Activated naive CD4-positive, alpha-beta T cell treated with anti-CD3 and anti-CD28 coated beads, Interleukin-2, amount 10 ng/mL, durations not matched to agents 7 days and 5 days (primary cell): ENCODE measurements at regions not wholly inside any gene's neighbourhood (a gene's known extent, or its start where the extent isn't known, plus 50 kb on each side); places are given as distances from the start of the nearest gene placed in this dataset.

Experiments
- CTCF ChIA-PET: fragments of 350-600 bp; sonication (Branson Sonifier 250); formaldehyde crosslinking; loops from one replicate; lab custom pipeline; 2021; ENCODE audit warnings: antibody characterized with exemption; lab: Charles Lee
- DNase-seq: peaks from one replicate; pipeline ENCODE4 v3.0.0-alpha.2; 2020
- H3K27ac Mint-ChIP-seq: one replicate; pipeline ENCODE4 v1.8.0; 2021; ENCODE audit warnings: mild to moderate bottlenecking, moderate library complexity, mixed read lengths
- H3K27me3 Mint-ChIP-seq: one replicate; pipeline ENCODE4 v1.8.0; 2021; ENCODE audit warnings: mild to moderate bottlenecking, mixed read lengths
- H3K36me3 Mint-ChIP-seq: one replicate; pipeline ENCODE4 v1.8.0; 2021; ENCODE audit warnings: mixed read lengths
- H3K4me1 Mint-ChIP-seq: one replicate; pipeline ENCODE4 v1.8.0; 2021; ENCODE audit warnings: mixed read lengths
- H3K4me3 Mint-ChIP-seq: one replicate; pipeline ENCODE4 v1.8.0; 2021; ENCODE audit warnings: mild to moderate bottlenecking, moderate library complexity, mixed read lengths
- H3K9me3 Mint-ChIP-seq: one replicate; pipeline ENCODE4 v1.8.0; 2021; ENCODE audit warnings: mixed read lengths

- Mint-ChIP-seq H3K9me3 (peaks cover 3% of the 10 kb centered on the region), H3K36me3 (no peaks in the 10 kb centered on the region), H3K4me1 (no peaks in the 10 kb centered on the region), H3K27ac (no peak overlapping the region), H3K27me3 (no peaks in the 10 kb centered on the region), H3K4me3 (no peak overlapping the region)
- DNase-seq = no peak
- CTCF ChIA-PET = no interaction called here
Measured at GRCh38 chr1:187433598-187433997, 604.8 kb downstream of the PLA2G4A start.

GRCh38 chr1:187442603-187443002 is 613.9 kb downstream of the PLA2G4A start:
- CTCF ChIA-PET = no interaction called here
- no peak overlapping the region for H3K27ac Mint-ChIP-seq
- H3K4me3 Mint-ChIP-seq = no peak overlapping the region
- DNase-seq = no peak
- H3K27me3 Mint-ChIP-seq = no peaks in the 10 kb centered on the region
- H3K9me3 Mint-ChIP-seq = peaks cover 3% of the 10 kb centered on the region
- H3K4me1 Mint-ChIP-seq = no peaks in the 10 kb centered on the region
- no peaks in the 10 kb centered on the region for H3K36me3 Mint-ChIP-seq

- CTCF ChIA-PET = no interaction called here
- no peak overlapping the region for H3K27ac Mint-ChIP-seq
Measured at GRCh38 chr1:187443939-187444338, 615.2 kb downstream of the PLA2G4A start.

GRCh38 chr1:187445066-187445465 is 616.3 kb downstream of the PLA2G4A start:
- H3K4me1 Mint-ChIP-seq = no peaks in the 10 kb centered on the region
- CTCF ChIA-PET = no interaction called here
- no peak overlapping the region for H3K27ac Mint-ChIP-seq
- peaks cover 3% of the 10 kb centered on the region for H3K9me3 Mint-ChIP-seq
- no peaks in the 10 kb centered on the region for H3K27me3 Mint-ChIP-seq
- DNase-seq = no peak
- H3K4me3 Mint-ChIP-seq = no peak overlapping the region
- H3K36me3 Mint-ChIP-seq = no peaks in the 10 kb centered on the region

More at GRCh38 chr1:187443939-187444338, 615.2 kb downstream of the PLA2G4A start:
- Mint-ChIP-seq H3K4me3 (no peak overlapping the region), H3K36me3 (no peaks in the 10 kb centered on the region), H3K27me3 (no peaks in the 10 kb centered on the region), H3K4me1 (no peaks in the 10 kb centered on the region), H3K9me3 (peaks cover 3% of the 10 kb centered on the region)
- DNase-seq = no peak

DNA sequence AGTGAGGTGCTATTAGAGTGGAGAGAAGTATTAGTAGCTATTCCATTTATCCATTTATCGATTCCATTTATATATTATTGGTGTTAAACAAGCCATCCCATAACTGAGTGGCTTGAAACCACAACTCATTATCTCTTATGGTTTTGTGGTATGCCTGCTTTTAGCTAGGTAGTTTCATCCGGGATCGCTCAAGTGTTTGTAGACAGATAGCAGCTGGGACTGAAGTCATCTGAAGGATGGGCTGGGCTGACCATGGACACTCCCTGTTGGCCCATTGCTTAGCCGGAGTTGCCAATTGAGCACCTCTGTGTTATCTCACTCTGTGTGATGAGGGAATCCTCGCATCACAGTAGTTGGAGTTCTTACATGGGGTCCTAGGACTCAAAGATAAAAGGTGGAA is 622.5 kb downstream of the PLA2G4A start:
- no peaks in the 10 kb centered on the region for H3K9me3 Mint-ChIP-seq
- H3K36me3 Mint-ChIP-seq = no peaks in the 10 kb centered on the region
- no peak for DNase-seq
- H3K4me3 Mint-ChIP-seq = no peak overlapping the region
- H3K27ac Mint-ChIP-seq = no peak overlapping the region
- H3K27me3 Mint-ChIP-seq = no peaks in the 10 kb centered on the region
- H3K4me1 Mint-ChIP-seq = no peaks in the 10 kb centered on the region
- CTCF ChIA-PET = no interaction called here

DNA sequence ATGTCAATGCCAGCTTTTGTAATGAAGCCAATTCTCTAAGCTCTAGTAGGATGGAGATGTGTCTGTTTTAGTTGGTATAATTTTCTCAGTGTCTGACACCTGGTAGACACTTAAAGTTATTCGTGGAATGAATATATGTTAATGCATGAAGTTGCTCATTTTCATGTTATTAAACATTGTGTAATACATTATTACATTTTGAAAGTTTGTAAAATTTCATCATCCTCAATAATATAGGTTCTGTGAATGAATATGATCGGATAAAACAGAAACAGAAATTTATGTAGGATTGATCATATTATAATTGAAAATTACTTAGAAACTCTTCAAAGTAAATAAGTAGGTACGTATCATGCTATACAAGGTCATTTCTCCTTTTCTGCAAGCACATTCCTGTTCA is 625.3 kb downstream of the PLA2G4A start:
- H3K4me3 Mint-ChIP-seq = no peak overlapping the region
- H3K27me3 Mint-ChIP-seq = no peaks in the 10 kb centered on the region
- no peaks in the 10 kb centered on the region for H3K4me1 Mint-ChIP-seq
- no peaks in the 10 kb centered on the region for H3K36me3 Mint-ChIP-seq
- CTCF ChIA-PET = no interaction called here
- H3K27ac Mint-ChIP-seq = no peak overlapping the region
- no peak for DNase-seq
- no peaks in the 10 kb centered on the region for H3K9me3 Mint-ChIP-seq

DNA sequence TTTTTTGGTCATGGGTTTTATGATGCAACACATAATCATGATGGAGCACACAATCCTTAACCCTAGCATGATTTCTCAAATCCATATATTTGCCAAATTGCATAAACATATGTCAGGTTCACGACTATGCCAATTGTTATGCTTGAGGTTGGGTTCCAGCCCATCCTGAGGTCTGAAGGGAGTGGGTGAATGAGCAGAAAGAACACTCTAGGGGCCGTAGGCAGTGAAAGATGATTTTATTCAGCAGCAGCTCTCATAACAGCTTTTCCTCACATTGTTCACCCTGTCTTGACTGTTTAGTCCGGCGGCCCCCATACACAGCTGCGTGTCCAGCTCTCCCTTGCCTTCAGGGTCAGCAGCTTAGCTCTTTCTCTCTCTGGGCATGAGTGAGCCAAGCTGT is 627.7 kb downstream of the PLA2G4A start:
- no peaks in the 10 kb centered on the region for H3K9me3 Mint-ChIP-seq
- no peak overlapping the region for H3K27ac Mint-ChIP-seq
- DNase-seq = no peak
- no peaks in the 10 kb centered on the region for H3K4me1 Mint-ChIP-seq
- no peaks in the 10 kb centered on the region for H3K27me3 Mint-ChIP-seq
- CTCF ChIA-PET = no interaction called here
- no peaks in the 10 kb centered on the region for H3K36me3 Mint-ChIP-seq
- no peak overlapping the region for H3K4me3 Mint-ChIP-seq

GRCh38 chr1:187460093-187460492 is 631.3 kb downstream of the PLA2G4A start:
- H3K9me3 Mint-ChIP-seq = peaks cover 18% of the 10 kb centered on the region
- no peaks in the 10 kb centered on the region for H3K36me3 Mint-ChIP-seq
- CTCF ChIA-PET = no interaction called here
- no peak overlapping the region for H3K27ac Mint-ChIP-seq
- H3K4me3 Mint-ChIP-seq = no peak overlapping the region
- DNase-seq = no peak
- no peaks in the 10 kb centered on the region for H3K27me3 Mint-ChIP-seq
- no peaks in the 10 kb centered on the region for H3K4me1 Mint-ChIP-seq

- Mint-ChIP-seq H3K27me3 (no peaks in the 10 kb centered on the region), H3K4me1 (no peaks in the 10 kb centered on the region), H3K9me3 (peaks cover 24% of the 10 kb centered on the region), H3K4me3 (no peak overlapping the region), H3K27ac (no peak overlapping the region), H3K36me3 (no peaks in the 10 kb centered on the region)
- CTCF ChIA-PET = no interaction called here
- DNase-seq = no peak
Measured at GRCh38 chr1:187464320-187464719, 635.6 kb downstream of the PLA2G4A start.

- H3K27ac Mint-ChIP-seq = no peak overlapping the region
- DNase-seq = no peak
- H3K36me3 Mint-ChIP-seq = no peaks in the 10 kb centered on the region
- H3K27me3 Mint-ChIP-seq = no peaks in the 10 kb centered on the region
- CTCF ChIA-PET = no interaction called here
- H3K4me1 Mint-ChIP-seq = no peaks in the 10 kb centered on the region
- no peak overlapping the region for H3K4me3 Mint-ChIP-seq
- H3K9me3 Mint-ChIP-seq = peaks cover 24% of the 10 kb centered on the region
Measured at GRCh38 chr1:187465441-187465840, 636.7 kb downstream of the PLA2G4A start.

- Mint-ChIP-seq H3K4me1 (no peaks in the 10 kb centered on the region), H3K4me3 (no peak overlapping the region), H3K36me3 (no peaks in the 10 kb centered on the region), H3K9me3 (peaks cover 11% of the 10 kb centered on the region), H3K27ac (no peak overlapping the region), H3K27me3 (no peaks in the 10 kb centered on the region)
- no peak for DNase-seq
- CTCF ChIA-PET = interaction anchor here (0.6 kb wide), 1 partner anchor 811 kb away, joined by 3 read pairs; no protein-coding TSS in a partner anchor
Measured at GRCh38 chr1:187469836-187470235, 641.1 kb downstream of the PLA2G4A start.

GRCh38 chr1:187471555-187471954 is 642.8 kb downstream of the PLA2G4A start:
- Mint-ChIP-seq H3K4me1 (no peaks in the 10 kb centered on the region), H3K36me3 (no peaks in the 10 kb centered on the region), H3K4me3 (no peak overlapping the region), H3K9me3 (peaks cover 4% of the 10 kb centered on the region), H3K27me3 (no peaks in the 10 kb centered on the region), H3K27ac (no peak overlapping the region)
- CTCF ChIA-PET = no interaction called here
- no peak for DNase-seq

DNA sequence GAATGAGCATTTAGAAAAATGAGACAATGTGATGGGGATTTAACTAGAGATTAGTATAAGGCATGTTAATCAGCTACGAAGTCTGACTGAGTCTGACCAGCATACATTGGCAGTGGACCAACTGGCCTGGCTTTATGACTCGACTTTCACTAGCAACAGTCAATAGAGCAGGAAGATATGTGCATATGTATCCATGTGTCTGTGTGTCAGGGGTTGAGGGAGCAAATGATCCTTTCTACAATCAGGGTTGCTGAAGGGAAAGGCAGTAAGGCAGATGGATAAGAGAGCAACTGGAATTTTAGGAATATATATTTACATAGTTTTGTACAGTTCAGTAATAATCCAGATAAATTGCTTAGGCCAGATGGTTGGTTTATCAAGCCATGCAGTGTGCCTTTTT is 645.6 kb downstream of the PLA2G4A start:
- CTCF ChIA-PET = no interaction called here
- H3K4me1 Mint-ChIP-seq = no peaks in the 10 kb centered on the region
- H3K9me3 Mint-ChIP-seq = peaks cover 5% of the 10 kb centered on the region
- H3K27me3 Mint-ChIP-seq = no peaks in the 10 kb centered on the region
- H3K36me3 Mint-ChIP-seq = no peaks in the 10 kb centered on the region
- no peak overlapping the region for H3K4me3 Mint-ChIP-seq
- no peak overlapping the region for H3K27ac Mint-ChIP-seq
- no peak for DNase-seq

DNA sequence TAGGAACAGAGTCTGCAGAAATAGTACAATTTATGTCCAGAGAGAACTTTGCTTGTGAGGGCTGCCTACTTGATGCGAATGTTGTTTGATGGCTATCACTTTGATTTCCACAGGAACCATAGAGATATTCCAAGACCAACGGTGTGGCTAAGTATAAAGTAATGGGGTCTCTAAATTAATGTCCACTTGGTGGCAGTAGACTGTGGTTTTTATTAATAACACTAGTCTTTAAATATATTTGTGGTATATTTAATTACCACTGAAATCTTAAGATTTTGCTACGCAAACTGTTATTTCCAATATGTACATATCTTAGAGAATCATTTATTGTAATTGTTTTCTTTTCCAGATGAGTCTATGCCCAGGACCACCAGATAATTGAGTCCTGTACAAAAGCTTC is 647.9 kb downstream of the PLA2G4A start:
- H3K27ac Mint-ChIP-seq = no peak overlapping the region
- CTCF ChIA-PET = no interaction called here
- no peaks in the 10 kb centered on the region for H3K36me3 Mint-ChIP-seq
- H3K4me3 Mint-ChIP-seq = no peak overlapping the region
- no peaks in the 10 kb centered on the region for H3K27me3 Mint-ChIP-seq
- peaks cover 5% of the 10 kb centered on the region for H3K9me3 Mint-ChIP-seq
- H3K4me1 Mint-ChIP-seq = no peaks in the 10 kb centered on the region
- DNase-seq = no peak

DNA sequence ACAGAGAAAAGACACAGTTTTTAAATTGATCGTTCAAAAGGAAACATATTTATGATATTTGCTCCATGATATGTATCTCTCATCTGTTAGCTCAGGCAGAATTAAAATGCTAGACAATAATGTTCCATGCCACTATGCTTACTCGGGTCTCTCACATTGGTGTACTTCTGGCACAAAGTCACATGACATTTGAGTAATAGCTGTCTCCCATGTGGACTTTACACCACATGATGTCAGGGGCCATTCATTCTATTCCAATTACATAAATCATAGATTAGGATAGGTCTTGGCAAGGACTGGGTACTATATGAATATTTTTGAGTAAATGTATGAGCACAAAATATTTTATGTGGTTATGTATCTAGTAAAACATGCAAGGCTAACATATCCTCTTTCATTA is 648.4 kb downstream of the PLA2G4A start:
- H3K4me3 Mint-ChIP-seq = no peak overlapping the region
- H3K27ac Mint-ChIP-seq = no peak overlapping the region
- CTCF ChIA-PET = no interaction called here
- DNase-seq = no peak
- H3K27me3 Mint-ChIP-seq = no peaks in the 10 kb centered on the region
- no peaks in the 10 kb centered on the region for H3K36me3 Mint-ChIP-seq
- H3K4me1 Mint-ChIP-seq = no peaks in the 10 kb centered on the region
- peaks cover 5% of the 10 kb centered on the region for H3K9me3 Mint-ChIP-seq

GRCh38 chr1:187477535-187477934 is 648.8 kb downstream of the PLA2G4A start:
- Mint-ChIP-seq H3K4me3 (no peak overlapping the region), H3K9me3 (peaks cover 3% of the 10 kb centered on the region), H3K27me3 (no peaks in the 10 kb centered on the region), H3K36me3 (no peaks in the 10 kb centered on the region), H3K4me1 (no peaks in the 10 kb centered on the region), H3K27ac (no peak overlapping the region)
- no peak for DNase-seq
- CTCF ChIA-PET = no interaction called here
